GM19452 (cell line): ENCODE measurements at regions not wholly inside any gene's neighbourhood (a gene's known extent, or its start where the extent isn't known, plus 50 kb on each side); places are given as distances from the start of the nearest gene placed in this dataset.
"Not testable (repeated sequence)": the region's sequence is repeated elsewhere in the genome, so short reads cannot be mapped to it uniquely, and the experiment has no call there.

Experiments used
- ATAC-seq: cut with Tn5 transposase; IDR thresholded peaks from one replicate; pipeline ENCODE4 v1.9.1; 2021; ENCODE audit not compliant: unreplicated experiment

DNA sequence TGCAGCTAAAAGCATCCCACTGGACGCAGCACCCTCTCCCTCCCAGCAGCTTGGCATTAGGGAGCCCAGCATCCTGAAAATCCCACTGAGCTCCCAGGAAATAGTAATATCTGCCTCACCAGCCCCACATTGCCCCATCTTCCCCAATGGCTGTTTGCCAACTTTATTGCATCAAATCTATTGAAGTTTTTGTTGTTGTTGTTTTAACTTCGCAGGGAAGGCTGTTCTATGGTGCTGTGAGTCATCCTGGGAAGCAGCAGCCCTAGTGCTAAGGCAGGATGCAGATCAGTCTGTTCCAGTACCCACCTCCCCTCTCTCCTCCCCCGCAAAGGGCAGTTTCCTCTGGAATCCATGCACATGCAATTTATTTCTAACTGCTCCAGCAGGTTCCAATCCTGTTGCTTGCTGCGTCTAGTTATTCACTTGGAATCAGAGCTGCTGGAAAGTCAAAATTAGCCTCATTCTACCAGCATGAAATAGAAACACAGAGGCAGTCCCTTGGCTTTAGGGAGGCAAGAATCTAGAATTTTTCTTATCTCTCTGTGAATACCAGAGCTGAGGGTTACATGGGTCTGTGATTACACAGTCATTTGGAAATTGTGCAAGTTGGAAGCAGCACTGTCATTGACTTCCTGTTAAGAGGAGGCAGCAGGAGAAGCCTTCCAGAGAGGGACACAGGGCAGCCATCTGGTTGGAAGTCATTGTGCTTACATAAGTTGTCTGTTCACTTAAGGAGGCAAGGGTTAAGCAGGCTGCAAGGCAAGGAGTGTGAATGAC is 115.9 kb upstream of the CACUL1 start:
- no peak for ATAC-seq

DNA sequence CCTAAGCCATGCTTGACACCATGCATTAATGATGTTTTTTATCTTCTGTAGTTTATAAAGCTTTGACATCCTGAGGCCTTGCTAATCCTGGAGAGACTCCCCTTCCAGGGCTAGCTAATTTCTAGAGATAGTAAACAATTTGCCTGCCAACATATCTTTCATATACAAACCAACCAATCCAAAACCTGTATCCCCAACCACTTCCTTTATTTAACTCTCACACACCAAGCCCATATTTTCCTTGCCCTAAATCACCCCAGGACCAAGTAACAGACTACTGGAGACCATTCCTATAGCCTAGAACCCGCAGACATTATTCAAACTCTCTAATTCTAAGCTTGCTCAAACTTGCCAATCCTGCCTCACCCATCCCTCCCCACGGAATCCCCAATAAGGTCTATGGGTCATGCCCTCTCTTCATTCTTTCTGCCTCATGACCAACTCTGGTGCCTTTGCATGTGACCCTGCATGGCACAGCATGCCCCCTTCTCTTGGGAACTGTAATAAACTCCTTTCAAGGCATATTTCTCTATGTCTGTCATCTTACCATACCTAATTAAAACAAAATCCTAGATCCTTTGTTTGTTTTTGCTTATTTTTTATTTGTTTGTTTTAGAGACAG is 116.6 kb upstream of the CACUL1 start:
- no peak for ATAC-seq

DNA sequence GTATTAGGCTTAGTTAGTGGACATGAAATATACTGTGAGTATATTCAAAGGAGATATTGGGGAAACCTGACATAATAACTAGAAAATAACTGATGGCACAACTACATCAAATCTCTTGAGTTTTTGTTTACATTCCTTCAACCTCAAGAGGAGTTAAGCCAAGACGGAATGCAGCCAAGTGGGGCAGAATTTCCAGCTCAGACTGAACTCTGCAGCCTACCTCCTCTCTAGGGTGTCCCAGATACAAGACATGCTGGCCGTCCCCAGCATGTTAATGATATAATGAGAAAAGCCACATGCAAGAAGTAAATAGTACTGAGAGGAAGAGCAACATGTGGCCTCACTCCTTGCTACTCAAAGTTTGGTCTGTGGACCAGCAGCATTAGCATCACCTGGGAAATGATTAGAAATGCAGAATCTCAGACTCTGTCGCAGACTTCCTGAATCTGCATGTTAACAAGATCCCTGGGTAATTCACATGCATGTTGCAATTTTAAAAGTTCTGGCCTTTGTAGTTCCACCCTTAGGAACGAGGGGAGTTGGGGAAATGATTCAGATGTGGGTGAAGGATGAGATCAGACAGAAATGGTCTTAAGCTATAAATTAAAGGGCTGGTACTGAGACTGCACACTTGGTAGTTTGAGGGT is 118.4 kb upstream of the CACUL1 start:
- no peak for ATAC-seq

DNA sequence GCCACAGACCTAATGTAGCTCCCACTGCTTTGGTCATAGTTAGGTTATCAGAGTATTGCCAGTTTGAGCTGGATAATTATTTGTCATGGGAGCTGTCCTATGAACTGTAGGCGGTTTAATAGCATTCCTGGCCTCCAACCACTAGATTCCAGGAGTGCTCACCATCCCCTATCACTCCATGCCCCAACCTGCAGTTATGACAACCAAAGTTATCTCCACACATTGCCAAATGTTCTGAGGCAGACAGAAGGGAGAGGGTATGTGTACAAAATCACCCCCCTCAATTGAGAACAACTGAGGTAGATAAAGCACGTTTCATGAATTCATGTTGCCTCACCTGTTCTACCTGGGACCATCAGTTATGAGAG is 119.0 kb upstream of the CACUL1 start:
- no peak for ATAC-seq

DNA sequence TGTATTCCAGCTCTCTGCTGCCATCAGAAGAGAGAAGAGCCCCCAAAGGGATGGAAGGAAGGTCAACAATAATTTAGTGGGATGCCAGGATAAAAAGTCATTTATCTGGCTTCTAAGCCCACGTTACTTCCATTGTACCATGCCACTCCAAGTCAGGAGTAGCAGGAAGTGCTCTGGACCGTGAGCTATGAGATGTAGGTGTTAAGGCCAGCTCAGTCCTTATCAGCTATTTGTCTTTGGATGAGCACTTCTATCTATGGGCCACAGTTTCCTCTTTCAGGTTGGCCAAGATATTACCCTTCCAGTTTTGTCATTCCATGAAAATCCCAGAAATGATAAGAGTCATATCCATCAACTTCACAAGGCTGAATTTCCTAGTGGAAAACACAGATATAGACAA is 119.4 kb upstream of the CACUL1 start:
- ATAC-seq: no peak

DNA sequence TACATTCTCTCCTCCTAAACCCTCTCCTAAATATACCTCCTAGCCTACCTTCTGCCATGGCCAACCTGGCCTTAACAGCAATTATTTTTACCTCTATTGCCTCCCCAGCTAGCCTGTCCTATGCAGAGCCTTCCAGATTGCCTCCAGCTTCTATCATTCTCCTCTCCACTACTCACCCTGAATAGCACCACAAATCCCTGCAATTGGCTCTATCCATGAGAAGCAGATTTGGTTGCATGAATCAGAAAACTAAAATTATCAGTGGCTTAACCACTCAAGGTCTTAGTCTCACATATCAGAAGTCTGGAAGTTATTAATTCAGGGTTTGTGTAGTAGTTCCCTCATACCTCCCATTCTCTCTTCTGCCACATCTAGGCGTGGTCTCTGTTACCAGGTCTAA is 120.3 kb upstream of the CACUL1 start:
- ATAC-seq: no peak

DNA sequence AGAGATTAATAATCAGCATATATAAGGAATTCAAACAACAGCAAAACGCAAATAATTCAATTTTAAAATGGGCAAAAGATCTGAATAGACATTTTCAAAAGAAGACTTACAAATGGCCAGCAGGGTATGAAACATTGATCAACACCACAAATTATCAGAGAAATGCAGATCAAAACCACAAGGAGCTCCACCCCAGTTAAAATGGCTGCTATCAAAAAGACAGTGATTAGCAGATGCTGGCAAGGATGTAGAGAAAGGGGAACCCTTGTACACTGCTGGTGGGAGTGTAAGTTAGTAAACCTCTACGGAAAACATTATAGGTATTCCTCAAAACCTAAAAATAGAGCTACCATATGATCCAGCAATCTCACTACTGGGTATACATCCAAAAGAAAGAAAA is 128.0 kb upstream of the CACUL1 start:
- ATAC-seq: no peak

DNA sequence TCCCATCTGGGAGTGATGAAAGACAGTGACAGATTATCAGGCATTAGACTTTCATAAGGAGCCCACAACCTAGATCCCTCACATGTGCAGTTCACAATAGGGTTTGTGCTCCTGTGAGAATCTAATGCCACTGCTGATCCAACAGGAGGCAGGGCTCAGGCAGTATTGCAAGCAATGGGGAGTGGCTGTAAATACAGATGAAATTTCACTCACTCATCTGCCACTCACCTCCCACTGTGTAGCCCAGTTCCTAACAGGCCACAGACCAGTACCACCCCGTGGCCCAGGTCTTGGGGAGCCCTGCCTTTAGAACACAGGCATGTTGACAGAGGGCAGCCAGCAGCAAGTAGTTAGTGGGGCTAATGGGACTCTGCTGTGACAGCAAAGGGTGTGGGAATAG is 137.3 kb upstream of the NANOS1 start:
- no peak for ATAC-seq

DNA sequence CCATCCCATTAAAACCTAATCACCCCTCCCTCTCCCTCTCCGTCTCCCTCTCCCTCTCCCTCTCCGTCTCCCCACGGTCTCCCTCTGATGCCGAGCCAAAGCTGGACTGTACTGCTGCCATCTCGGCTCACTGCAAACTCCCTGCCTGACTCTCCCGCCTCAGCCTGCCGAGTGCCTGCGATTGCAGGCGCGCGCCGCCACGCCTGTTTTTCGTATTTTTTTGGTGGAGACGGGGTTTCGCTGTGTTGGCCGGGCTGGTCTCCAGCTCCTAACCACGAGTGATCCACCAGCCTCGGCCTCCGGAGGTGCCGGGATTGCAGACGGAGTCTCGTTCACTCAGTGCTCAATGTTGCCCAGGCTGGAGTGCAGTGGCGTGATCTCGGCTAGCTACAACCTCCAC is 134.6 kb upstream of the NANOS1 start:
- ATAC-seq: not testable (repeated sequence)

DNA sequence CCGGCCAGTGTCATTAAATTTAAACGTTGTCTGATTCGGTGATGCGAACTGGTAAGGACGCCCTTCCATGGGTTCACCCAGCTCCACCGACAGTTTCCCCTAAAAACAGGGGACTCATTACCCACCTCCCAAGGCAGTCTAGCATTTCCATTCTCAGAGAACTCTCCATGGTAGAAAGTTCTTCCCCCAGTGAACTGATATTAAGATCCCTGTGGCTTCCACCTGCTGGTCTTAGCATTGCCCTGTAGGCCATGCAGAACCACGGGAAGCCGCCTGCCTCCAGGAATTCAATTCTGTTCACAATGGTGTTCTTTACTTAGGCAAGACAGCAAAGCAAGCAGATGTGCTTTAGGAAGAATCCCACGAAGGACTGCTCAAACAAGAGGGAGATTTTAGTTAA is 128.9 kb upstream of the NANOS1 start:
- ATAC-seq: no peak

DNA sequence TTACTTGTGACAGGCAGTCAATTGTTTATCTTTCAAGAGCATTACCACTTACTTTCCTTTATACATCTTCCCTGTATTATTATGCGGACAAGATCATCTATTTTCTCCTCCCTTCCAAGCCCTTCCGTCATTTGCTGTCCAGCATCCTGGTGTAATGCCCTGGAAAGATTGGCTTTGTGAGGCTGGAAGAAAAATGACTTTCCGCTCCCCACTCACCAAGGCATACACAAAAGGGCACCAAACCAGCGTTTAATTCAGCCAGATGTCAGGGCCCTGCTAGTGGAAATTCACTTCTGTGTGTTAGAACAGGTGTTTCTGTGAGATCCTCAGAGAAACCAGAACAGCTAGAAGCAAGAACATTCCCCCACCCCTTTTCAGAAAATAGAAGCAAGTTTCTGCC is 128.1 kb upstream of the NANOS1 start:
- no peak for ATAC-seq

DNA sequence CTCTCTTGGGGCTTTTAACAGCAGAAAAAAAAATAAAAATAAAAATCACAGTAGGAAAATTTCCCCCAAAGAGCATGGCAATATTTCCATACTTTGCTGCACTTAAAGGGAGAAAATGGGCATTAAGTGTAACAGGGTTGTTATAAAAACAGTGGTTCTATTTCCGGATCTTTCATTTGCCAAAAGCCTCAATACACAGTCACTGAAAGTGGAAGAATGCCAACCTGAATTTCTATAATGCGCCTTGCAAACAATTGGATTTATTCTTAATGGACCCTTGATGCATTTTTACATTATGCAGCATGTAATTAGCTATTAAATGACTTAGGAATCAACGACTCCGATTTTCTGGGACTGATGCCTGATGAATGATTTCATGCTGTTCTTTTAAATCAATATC is 127.6 kb upstream of the NANOS1 start:
- no peak for ATAC-seq

DNA sequence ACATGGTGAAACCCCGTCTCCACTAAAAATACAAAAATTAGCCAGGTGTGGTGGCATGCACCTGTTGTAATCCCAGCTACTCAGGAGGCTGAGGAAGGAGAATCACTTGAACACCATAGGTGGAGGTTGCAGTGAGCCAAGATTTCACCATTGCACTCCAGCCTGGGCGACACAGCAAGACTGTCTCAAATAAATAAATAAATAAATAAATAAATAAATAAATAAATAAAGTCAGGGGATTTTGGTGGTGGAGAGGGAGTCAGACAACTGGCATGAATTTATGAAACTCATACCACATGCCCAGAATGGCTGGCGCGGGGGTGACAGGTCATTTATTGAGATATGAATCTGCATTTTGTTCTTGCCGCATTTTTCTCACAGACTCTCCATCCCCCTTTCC is 126.9 kb upstream of the NANOS1 start:
- not testable (repeated sequence) for ATAC-seq

DNA sequence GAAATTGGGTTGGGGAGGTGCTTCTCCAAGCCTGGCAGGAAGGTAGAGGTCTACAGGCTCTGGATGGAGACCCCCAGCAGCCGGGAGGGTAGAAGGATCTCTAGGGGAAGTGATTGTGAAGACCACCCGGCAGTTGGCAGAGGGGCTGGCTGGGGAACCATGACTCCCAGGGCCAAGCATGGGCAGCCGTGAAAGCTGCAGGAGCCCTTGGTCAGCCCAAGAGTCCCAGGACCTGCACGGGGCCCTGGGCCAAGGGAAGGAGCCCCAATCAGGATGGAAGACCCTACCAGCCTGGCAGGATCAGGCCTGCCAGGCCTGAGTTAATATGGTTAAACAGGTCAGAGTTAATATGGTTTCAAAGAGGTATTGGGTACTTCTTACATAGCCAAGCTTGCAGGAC is 126.3 kb upstream of the NANOS1 start:
- ATAC-seq: no peak

DNA sequence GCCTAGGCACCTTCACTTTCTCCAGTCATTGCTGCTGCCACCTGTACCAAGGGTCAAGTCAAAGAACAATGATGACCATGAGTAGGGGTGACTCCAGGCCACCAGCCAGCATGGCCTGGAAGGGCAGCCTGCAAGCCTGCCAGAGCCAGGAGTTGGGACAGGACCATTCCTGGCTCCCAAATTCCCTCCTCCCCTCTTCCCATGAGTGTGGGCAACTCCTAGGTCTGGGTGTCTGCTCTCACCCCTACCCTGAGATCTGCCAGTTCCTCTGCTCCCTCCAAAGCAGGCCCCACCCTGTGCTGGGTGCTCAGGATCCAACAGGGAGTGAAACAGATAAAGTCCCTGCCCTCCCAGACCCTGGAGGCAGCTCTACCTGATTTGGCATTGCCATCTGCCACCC is 125.8 kb upstream of the NANOS1 start:
- no peak for ATAC-seq

DNA sequence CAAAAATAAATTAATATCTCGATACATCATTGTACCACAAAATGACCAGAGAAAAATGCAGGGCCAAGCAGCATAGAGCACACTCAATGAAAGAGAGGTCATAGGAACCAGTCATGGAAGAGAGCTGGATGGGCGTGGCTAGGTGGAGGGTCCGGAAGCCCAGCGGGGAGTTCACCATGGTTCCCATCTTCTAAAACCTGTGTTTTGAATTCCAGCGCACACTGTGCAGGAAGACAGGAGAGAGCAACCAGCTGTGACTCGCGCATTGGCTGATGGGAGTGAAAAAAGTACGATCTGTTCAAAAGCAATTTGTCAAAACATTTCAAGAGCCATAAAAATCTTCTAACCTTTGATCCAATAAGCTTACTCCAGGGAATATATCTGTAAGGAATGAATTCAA is 125.2 kb upstream of the NANOS1 start:
- ATAC-seq: no peak

DNA sequence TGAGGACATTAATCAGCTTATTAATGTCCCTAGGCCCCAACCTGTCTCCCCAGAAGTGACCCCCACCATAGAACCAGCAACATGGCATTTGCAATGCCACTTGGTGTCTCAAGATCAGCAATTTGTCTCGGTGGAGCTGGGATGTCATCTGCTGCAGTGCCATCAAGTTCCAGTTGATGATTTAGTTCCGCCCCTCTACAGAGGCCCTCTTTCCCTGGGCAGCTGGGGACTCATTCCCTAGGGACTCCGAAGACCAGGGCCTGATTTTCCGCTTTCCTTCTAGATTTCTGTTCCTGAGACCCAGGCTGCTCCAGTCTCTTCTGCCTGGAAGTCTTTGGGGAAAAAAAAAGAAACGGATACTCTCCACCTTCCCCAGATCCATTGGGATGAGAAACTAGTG is 122.5 kb upstream of the NANOS1 start:
- ATAC-seq: no peak

DNA sequence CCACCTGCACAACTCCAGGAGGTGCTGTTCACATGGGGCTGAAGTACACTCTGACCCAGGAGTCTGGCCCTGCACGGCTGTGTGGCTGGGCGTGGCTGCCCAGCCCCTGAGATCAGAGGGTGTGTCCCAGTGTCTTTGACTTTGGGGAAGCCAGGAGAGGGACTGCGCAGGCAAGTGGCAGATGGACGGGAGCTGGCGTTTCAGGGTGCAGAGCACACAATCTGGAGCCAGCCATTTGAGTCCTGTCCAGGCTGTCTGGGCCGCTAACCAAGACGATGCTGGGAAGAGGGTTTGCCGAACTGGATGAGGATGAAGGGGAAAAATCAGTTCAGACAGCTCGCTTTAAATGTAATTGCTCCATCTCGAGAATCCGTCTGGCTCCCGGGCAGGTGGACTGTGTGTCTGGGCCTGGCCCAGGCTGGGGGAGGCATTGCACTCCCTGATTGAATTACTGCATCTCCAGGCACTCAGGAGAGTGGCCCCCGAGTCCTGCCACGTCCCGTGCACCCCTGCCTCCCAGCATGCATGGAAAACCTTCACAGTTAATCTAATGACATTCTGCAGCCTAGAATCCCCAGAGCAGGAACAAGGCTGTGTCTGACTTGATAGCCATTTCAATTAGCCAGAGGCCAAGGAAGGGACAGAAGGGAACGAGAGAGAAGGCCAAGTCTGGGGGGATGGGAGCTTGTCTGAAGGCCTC is 120.8 kb upstream of the NANOS1 start:
- no peak for ATAC-seq

DNA sequence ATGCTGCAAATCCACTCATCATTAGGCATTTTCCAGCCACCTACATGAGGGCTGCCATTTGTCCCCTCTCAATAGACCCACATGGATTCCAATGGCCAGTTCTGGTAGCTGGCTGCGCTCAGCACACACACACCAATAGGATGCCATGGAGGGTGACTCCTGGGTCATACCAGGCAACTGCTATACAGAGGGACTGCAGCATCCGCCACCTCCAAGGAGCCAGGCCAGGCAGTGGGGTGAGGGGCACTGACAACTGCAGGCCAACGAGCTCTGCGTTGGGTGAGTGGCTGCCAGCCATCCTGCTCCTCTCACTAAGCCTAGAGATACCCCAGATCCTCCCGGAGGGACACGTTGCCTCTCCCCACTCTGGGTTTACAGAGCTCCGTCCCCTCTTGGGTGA is 118.8 kb upstream of the NANOS1 start:
- no peak for ATAC-seq

DNA sequence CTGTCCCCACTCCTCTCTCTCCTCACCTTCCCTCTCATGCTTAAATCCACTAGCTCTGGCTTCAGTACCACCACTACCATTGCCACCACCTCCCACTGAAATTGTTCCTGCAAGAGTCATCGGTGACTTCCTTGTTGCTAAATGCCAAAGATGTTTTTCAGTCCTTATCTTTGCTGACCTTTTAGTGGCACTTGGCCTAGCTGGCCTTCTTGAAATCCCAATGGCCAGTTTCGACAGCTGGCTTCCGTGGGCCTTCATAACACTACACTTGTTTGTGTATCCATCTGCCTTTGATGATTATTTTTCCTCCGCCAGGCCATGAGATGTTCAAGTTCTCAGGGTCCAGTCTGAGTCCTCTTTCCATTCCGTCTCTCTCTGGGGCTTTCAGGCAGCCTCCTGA is 118.2 kb upstream of the NANOS1 start:
- ATAC-seq: no peak

DNA sequence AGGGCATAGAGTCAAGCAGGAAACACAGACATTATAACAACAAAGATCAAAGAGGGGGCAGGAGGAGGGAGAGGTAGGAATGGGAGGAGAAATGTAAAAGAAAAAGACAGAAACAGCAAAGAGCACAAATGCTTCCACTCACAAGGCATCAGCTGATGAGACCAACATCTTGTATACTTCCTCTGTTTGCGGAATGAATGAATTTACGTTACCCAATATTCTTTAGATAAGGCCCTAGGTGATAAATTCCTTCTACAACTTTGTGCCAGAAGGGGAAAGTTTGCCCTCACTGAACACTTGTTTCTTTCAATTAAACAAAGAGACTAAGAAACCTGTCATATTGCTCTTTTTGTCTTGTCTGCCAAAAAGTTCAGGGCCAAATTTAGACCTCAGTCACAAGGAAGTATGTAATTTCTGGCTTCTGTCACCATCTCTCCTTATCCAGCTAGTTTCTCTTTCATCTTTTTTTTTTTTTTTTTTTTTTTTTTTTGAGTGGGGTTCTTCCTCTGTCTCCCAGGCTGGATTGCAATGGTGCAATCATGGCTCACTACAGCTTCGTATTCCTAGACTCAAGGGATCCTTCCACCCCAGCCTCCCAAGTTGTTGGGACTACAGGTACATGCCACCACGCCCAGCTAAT is 116.4 kb upstream of the NANOS1 start:
- no peak for ATAC-seq
